Loucy (cell line): ENCODE measurements at regions not wholly inside any gene's neighbourhood (a gene's known extent, or its start where the extent isn't known, plus 50 kb on each side); places are given as distances from the start of the nearest gene placed in this dataset.

ENCODE experiments used
- CTCF ChIP-seq: fragments of 200-600 bp; sonication (generic); conservative IDR thresholded peaks from 2 replicates; pipeline ENCODE4 v1.5.1; 2014; ENCODE audit warnings: mild to moderate bottlenecking, antibody characterized with exemption, low read length
- EZH2phosphoT487 ChIP-seq: fragments of 200-600 bp; IDR thresholded peaks from 2 replicates; pipeline ENCODE4 v1.6.1; 2018; ENCODE audit warnings: antibody characterized with exemption, mild to moderate bottlenecking, moderate library complexity, borderline replicate concordance

GRCh38 chr6:139705284-139705683 is 330.8 kb upstream of the CITED2 start:
- TF ChIP-seq CTCF (no peak), EZH2phosphoT487 (no peak)
